ENCODE measurements at regions not wholly inside any gene's neighbourhood (a gene's known extent, or its start where the extent isn't known, plus 50 kb on each side); places are given as distances from the start of the nearest gene placed in this dataset.

- no peaks in the 10 kb centered on the region for H3K9me3 ChIP-seq
- 23% methylated on average over 9 of the region's 11 CpGs for WGBS (ENCODE audit: low lambda C conversion rate)
- no peaks in the 10 kb centered on the region for H3K79me2 ChIP-seq (ENCODE audit: insufficient read depth)
- H3K4me2 ChIP-seq = peak overlapping the region; percentile 55
- no peaks in the 10 kb centered on the region for H3K9me2 ChIP-seq
- peak overlapping the region in 1 of 2 experiments; percentile 81; a peak in 2 of 4 replicates for H3K27ac ChIP-seq (ENCODE audit: low read depth in 2 of 2, low read length in 1 of 2)
- CTCF ChIA-PET = no interaction called here
- no peak for TF ChIP-seq TCF12 (IDR thresholded peaks at IDR 0.05)
- no peak for TF ChIP-seq RXRA (IDR thresholded peaks at IDR 0.05; ENCODE audit: borderline replicate concordance, low read depth)
- TF ChIP-seq TAF1 (IDR thresholded peaks at IDR 0.05; ENCODE audit: borderline replicate concordance, low read depth, low read length) = no peak
- no peak for TF ChIP-seq NRF1 (IDR thresholded peaks at IDR 0.05; ENCODE audit: low read depth, low read length)
- peak; percentile 58 for TF ChIP-seq PBX3 (IDR thresholded peaks at IDR 0.05)
- TF ChIP-seq SMC3 (IDR thresholded peaks at IDR 0.05; ENCODE audit: low read depth, low read length) = no peak
- no peak for TF ChIP-seq CHD2 (IDR thresholded peaks at IDR 0.05; ENCODE audit: low read length, partially characterized antibody)
- no peak for TF ChIP-seq USF2 (IDR thresholded peaks at IDR 0.05; ENCODE audit: borderline replicate concordance, low read depth, low read length)
- TF ChIP-seq RCOR1 (IDR thresholded peaks at IDR 0.05; ENCODE audit: low read length) = no peak
- TF ChIP-seq NFIC (IDR thresholded peaks at IDR 0.05; ENCODE audit: borderline replicate concordance) = peak; percentile 75
- TF ChIP-seq FOSL2 (IDR thresholded peaks at IDR 0.05; ENCODE audit: borderline replicate concordance, low read depth) = peak; percentile 50; the same call in 1 of the 2 replicates
- peak; percentile 76 for TF ChIP-seq MAX (IDR thresholded peaks at IDR 0.05; ENCODE audit: low read depth)
- no peak for TF ChIP-seq USF1 (IDR thresholded peaks at IDR 0.05; ENCODE audit: borderline replicate concordance, low read depth)
- peak; percentile 54 for TF ChIP-seq JUND (IDR thresholded peaks at IDR 0.05)
- no peak for TF ChIP-seq YY1 (IDR thresholded peaks at IDR 0.05; ENCODE audit: low read depth)
- no peak for TF ChIP-seq RFX5 (IDR thresholded peaks at IDR 0.05; ENCODE audit: low read length)
- H3K4me1 ChIP-seq (ENCODE audit: control insufficient read depth in 1 of 2, insufficient read depth in 2 of 2, low read depth in 1 of 2, low read length in 1 of 2) = peaks cover 0 to 11% of the 10 kb centered on the region in 2 experiments; a peak in 1 of 4 replicates
- no peaks in the 10 kb centered on the region for H3K27me3 ChIP-seq (ENCODE audit: insufficient read depth)
- H3K9ac ChIP-seq = no peak overlapping the region
- no peaks in the 10 kb centered on the region for H3K36me3 ChIP-seq (replicated peaks in 1 of 2; ENCODE audit: control insufficient read depth in 1 of 2, insufficient read depth in 2 of 2, low read length in 1 of 2)
- H3F3A ChIP-seq (replicated peaks; ENCODE audit: insufficient read depth) = peaks cover 13% of the 10 kb centered on the region
- DNase-seq = peak; percentile 68
- no peak overlapping the region for H3K4me3 ChIP-seq (ENCODE audit: low read depth in 2 of 2, low read length in 1 of 2)
- H2AFZ ChIP-seq (ENCODE audit: low read depth) = peak overlapping the region; percentile 71; the same call in 1 of the 2 replicates
- H4K20me1 ChIP-seq (ENCODE audit: insufficient read depth) = no peaks in the 10 kb centered on the region
- POLR2A ChIA-PET = no interaction called here
Measured at GRCh38 chr16:80899809-80900592, 95.6 kb upstream of the CDYL2 start.
